Epithelial cell of proximal tubule (primary cell): ENCODE measurements at regions not wholly inside any gene's neighbourhood (a gene's known extent, or its start where the extent isn't known, plus 50 kb on each side); places are given as distances from the start of the nearest gene placed in this dataset.

ENCODE experiments used
- DNase-seq: peaks from one replicate; pipeline ENCODE4 v3.0.0-alpha.2; 2011; ENCODE audit warnings: low read depth
- H3K4me3 ChIP-seq: 2 replicates; pipeline ENCODE4 v1.5.1; 2011; ENCODE audit warnings: low read depth, mild to moderate bottlenecking, low read length
- TF ChIP-seq, protein P1 (sequence below): conservative IDR thresholded peaks from 2 replicates; pipeline ENCODE4 v1.5.1; 2012; ENCODE audit warnings: low read depth, mild to moderate bottlenecking, low read length

DNA sequence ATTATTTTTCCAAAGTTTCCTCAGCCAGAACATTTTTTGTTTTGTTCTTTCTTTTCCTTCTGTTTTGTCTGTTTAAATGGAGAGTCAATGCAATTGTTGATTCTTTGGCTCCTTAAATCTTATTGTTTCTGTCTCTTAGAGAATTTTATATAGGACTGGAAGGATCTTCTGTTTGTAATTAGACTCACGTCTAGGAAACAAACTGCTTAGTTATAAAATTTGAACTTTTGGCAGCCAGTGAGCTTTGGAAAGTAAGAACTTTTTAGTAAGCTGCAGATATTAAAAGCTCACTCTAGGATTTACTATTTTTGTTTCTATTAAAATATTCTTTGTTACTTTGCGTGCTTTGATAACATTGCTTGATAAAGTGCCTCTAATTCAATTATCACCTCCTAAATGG is 109.8 kb upstream of the HNRNPU start:
- H3K4me3 ChIP-seq: no peak overlapping the region
- TF ChIP-seq, protein P1, sequence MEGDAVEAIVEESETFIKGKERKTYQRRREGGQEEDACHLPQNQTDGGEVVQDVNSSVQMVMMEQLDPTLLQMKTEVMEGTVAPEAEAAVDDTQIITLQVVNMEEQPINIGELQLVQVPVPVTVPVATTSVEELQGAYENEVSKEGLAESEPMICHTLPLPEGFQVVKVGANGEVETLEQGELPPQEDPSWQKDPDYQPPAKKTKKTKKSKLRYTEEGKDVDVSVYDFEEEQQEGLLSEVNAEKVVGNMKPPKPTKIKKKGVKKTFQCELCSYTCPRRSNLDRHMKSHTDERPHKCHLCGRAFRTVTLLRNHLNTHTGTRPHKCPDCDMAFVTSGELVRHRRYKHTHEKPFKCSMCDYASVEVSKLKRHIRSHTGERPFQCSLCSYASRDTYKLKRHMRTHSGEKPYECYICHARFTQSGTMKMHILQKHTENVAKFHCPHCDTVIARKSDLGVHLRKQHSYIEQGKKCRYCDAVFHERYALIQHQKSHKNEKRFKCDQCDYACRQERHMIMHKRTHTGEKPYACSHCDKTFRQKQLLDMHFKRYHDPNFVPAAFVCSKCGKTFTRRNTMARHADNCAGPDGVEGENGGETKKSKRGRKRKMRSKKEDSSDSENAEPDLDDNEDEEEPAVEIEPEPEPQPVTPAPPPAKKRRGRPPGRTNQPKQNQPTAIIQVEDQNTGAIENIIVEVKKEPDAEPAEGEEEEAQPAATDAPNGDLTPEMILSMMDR: no peak
- DNase-seq: no peak

DNA sequence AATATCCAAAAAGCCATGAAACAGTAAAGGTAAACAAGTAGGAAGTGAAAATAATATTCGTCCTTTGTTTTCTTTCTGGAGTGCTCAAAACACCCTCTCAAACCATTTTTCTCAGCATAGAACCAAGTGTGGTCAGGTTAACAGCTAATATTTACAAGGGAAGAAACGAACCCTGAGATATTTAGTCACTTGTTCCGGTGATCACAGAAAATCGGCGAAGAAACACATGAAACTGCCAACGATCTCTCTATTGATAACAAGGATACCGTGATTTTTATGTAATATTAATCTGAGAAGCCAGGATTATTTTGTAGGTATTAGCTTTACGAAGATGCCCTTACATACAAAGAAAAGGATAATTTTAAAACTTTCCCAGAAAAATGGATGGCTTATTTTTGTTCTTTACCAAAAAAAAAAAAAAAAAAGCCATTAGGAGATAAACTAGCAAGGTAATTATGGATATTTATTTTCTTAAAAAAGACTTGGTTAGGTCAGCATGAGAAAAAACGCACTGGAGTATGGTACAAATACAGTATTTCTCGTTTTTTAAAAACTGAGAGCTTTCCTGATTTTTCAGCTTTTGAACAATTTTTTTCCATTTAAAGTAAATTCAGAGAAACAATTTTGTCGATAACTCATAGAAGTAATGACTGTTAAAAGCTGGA is 107.3 kb upstream of the HNRNPU start:
- no peak for DNase-seq
- H3K4me3 ChIP-seq: peak overlapping the region; percentile 75
- TF ChIP-seq, protein P1: no peak

DNA sequence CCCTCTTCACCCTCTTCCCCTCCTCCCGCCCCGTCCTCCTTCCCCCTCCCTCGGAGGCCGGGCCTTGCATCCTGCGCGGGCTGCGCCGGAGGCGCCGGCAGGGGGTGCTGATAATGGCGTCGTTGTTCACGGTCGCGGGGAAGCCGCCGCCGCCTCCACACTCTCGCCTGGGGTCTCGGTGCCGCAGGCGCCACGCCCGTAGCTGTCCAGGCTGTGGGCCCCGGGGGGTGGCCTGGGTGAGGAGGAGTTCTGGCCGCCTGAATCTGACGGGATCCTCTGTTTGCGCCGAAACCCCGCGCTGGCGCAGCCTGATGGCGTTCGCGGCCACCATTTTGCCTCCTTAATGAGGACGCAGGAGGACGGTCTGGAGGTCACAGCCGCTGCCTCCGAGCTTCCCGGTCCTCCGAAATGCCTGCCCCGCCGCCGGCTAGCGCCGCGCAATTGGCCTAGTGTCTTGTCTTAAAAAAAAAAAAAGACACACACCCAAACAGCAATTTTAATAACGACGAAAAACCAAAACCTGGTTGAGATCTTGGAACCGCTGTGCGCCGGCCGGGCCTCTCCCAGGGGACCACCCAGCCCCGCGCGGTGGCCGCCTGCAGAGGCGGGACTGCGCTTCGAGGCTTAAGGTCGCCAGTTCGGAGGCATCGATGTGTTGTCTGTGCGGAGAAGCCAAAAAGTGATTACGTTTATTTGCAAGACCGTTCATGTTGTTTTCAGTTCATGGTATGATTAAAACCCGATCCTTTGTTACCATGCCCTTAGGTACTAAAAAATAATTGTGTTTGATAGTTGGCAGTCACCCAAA is 106.6 kb upstream of the HNRNPU start:
- TF ChIP-seq, protein P1: peak; percentile 58
- DNase-seq: no peak
- peak overlapping the region; percentile 75 for H3K4me3 ChIP-seq

DNA sequence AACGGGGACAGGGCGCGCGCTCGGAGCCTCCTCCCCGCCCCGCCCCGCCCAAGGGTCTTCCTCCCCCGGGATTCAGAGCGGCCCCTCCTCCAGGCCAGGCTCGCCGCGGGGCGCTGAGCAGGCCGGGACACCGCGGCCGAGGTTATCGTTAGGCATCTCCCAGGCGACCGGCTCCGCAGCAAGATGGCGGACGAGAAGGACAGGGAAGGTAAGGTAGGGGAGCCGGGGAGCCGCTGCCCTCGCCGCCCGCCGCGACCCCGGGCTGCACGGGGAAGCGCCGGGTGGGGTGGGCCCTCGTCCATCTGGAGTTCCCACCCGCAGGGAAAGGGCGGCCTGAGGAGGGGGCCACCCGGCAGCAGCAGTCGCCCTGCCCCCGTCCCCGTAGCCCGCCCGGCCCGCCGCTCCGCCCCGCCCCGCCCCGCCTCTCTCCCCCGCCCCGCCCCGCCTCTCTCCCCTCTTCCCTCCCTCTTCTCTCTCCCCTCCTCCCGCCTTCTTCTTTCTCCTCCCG is 105.9 kb upstream of the HNRNPU start:
- TF ChIP-seq, protein P1: no peak
- peak overlapping the region; percentile 75 for H3K4me3 ChIP-seq
- DNase-seq: no peak

DNA sequence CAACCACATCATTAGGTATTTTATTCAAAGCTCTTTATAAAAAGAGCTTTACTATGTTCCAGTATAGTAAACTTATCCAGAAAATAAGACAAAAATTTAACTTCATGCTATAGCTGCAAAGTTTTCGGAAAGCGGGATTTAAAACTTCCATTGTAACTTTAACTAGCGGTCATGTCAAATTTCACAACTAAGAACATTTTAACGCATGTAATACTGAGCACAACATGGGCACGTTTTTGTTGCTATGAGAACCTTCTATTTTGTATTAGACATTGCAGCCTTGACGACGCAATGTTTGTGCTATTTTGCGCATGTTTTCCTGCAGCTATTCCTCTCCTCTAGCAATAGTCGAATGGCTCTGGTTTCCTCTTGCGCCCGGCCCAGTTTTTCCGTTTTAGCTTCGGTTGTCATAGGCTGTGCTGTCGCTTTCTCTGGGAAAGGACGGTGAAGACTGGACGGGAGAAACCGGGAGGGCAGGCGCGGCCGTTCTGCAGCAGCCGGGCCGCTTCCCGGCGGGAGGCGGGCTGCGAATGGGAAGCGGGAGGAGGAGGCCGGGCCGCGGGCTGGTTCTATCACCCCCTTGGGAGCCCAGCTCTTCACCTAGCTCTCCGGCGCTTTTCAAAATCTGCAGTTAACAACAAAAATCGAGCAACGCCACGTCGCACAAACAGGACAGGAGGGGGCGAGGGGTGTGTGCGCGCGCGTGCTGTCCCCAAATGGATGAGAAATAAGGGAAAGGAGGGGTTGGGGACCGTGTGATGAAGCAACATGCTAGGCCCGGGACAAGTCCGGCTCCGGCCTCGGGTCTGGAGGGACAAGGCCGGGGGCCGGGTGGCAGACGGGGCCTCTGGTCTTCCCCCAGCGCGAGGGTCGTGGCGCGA is 105.3 kb upstream of the HNRNPU start:
- peak overlapping the region; percentile 75 for H3K4me3 ChIP-seq
- peak; percentile 74 for DNase-seq
- TF ChIP-seq, protein P1: no peak

DNA sequence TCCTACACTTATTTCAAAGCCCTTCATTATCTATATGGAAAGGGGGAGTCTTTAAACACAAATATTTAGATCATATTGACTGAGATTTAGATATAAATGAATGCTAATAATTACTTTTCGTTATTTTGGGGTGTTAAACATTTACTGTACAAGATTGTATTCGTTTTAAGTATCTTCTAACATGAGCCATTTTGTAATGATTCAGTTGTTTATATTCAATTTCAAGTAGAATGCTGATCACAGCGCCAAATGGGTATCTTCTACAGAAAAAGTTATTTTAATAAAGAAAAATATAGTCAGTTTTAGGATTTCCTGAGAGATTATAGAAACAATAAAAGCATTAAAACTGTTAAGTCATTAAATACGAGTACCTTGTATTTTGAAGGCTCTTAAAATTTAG is 104.5 kb upstream of the HNRNPU start:
- TF ChIP-seq, protein P1: no peak
- H3K4me3 ChIP-seq: no peak overlapping the region
- DNase-seq: no peak
